ENCODE measurements at regions not wholly inside any gene's neighbourhood (a gene's known extent, or its start where the extent isn't known, plus 50 kb on each side); places are given as distances from the start of the nearest gene placed in this dataset.
"Not testable (repeated sequence)": the region's sequence is repeated elsewhere in the genome, so short reads cannot be mapped to it uniquely, and the experiment has no call there.

DNA sequence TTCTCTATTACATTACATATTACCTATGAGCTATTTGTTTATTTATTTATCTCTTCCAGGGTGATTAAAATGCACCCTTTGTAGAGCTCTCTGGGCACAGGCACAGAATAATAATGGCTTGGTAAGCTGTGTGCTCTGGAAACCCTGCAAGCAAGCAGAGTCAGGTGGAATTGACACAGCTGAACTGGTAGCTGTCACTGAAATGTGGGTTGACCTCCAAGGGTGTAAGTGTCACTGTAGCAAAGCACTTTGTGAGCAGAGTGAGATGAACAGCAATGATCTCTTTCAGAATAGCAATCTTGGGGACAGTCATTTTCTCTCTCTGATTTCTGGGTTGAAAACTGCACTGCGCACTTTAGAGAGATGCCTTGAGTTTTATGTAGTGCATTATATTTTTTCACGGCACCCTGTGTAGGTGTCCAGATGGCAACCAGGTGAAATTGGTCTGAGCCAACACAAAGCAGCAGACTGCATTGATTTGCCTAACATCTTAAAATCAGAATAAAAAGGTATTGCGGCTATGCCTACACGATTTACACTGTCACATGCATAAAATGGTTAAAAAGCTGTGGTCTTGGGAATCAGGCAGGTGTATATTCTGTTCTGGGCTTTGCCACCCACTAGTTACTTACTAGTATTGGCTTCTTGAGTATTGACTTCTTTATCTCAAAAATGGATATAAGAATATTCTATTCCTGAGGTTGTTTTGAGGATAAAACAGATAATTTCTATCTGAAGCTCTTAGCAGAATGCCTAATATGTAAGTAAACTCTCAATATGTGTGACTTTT lies 450.3 kb downstream of the RAPGEF2 start:
- DNase-seq = no peak

DNA sequence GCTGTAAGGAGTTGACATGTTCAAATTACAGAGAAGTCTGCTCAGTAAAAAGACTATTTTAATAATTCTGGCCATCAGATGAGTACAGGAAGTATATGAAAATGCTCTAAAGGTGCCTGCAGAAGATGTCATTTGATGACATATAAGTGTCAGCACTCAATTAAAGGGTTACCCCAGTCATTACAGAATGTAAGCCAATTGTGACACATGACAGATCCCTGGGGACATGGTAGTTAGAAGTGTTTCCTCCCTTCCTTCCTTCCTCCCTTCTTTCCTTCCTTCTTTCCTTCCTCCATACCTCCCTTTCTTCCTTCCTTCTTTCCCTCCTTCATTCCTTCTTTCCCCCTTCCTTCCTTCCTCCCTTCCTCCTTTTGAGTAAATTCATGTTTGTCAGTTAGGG lies 453.0 kb downstream of the RAPGEF2 start:
- no peak for DNase-seq

GRCh38 chr4:159562366-159562765 lies 459.5 kb downstream of the RAPGEF2 start:
- no peak for DNase-seq

DNA sequence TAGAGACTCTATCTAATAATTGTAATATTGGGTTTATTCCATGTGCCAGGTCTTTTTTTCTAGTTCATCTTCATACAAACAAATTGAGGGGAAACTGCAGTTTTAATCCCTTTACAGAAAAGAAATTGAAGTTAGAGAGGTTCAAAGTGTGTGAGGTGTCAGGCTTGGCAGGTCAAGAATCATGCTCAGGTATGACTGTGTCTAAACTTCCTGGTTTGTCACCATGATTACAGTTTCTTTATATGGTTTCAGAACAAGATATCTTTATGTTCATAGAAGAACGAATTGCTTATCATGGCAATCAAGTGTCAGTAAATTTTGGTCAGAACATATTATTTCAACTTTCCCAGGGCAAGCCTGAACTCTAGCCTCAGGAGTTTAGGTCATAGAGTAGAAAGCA lies 460.4 kb downstream of the RAPGEF2 start:
- DNase-seq = no peak

- DNase-seq = no peak
Measured at GRCh38 chr4:159564615-159565014, 461.7 kb downstream of the RAPGEF2 start.

GRCh38 chr4:159566786-159567185 lies 463.9 kb downstream of the RAPGEF2 start:
- no peak for DNase-seq

GRCh38 chr4:159577241-159577640 lies 474.4 kb downstream of the RAPGEF2 start:
- no peak for DNase-seq

GRCh38 chr4:159582685-159583084 lies 479.8 kb downstream of the RAPGEF2 start:
- DNase-seq = no peak

- no peak for DNase-seq
Measured at GRCh38 chr4:159592898-159593556, 490.1 kb downstream of the RAPGEF2 start.

GRCh38 chr4:159593681-159594080 lies 490.8 kb downstream of the RAPGEF2 start:
- DNase-seq = no peak

DNA sequence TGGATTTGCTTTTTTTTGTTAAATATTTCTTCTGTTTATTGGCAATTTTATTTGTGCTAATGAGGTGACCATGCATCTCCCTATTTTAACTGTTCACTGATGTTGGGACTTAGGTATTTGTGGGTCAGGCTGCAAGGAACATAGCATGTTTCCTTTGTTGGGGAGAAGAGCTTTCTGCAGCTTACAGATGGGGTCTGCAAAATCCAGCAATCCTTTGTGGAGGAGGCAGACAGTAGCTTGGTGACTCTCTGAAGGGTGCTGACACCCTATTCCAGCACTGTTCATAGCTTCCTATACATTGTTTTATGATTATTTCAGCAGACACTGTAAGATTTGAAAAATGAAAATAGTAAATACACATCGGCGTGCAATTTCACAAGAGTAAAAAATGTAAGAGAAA lies 491.7 kb downstream of the RAPGEF2 start:
- no peak for DNase-seq

- DNase-seq = not testable (repeated sequence)
Measured at GRCh38 chr4:159595101-159595500, 492.2 kb downstream of the RAPGEF2 start.

DNA sequence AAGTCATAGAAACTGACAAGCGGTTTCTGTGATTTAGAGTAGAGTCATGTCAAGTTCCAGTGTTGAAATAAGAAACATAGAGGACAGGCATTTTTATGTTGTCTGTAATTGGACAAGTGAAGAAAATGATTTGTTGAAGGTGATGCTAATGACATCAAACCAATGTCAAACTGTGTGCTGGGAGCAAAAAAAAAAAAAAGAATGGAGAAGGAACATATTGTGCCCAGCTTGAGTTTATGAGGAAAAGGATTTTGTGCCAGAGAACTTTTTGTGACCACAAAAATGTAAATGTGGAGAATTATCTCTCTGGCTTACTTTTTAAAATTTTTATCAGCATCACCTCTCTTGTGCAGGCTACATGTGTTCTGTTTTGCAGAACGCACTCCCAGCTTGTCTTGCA lies 495.7 kb downstream of the RAPGEF2 start:
- DNase-seq = no peak

DNA sequence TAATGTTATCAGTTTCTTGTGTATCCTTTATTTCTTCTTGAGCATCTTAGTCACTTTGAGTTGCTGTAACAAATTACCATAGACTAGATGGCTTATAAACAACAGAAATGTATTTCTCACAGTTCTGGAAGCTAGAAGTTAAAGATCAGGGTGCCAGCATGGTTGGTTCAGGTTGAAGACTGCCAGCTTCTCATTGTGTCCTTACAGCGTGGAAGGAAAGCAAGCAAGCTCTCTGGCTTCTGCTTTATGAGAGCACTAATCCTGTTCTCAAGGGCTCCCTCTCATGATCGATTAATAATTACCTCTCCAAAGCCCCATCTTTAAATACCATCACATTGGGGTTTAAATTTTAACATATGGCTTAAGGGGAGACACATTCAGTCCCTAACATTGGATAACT lies 497.2 kb downstream of the RAPGEF2 start:
- DNase-seq = no peak

DNA sequence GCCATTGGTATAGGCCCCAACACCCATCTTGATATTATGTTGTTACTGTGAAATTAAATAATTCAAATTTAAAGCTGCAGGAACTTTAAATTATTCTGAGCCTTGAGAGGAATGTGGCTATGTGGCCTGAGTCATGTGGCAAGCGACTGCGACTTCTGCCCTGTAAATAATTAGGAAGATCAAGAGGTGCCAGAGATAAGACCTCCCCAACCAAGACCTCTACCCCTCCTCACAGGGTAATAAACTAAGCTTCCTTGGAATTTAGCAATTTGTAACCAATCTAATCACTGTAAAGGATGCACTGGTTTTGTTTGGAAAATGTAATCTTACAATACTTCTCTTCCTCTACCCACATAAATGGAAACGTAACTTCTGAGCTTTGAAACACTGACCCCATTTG lies 501.9 kb downstream of the RAPGEF2 start:
- no peak for DNase-seq

- no peak for DNase-seq
Measured at GRCh38 chr4:159606835-159607234, 504.0 kb downstream of the RAPGEF2 start.

- DNase-seq = no peak
Measured at GRCh38 chr4:159607809-159608208, 504.9 kb downstream of the RAPGEF2 start.

GRCh38 chr4:159608436-159608835 lies 505.6 kb downstream of the RAPGEF2 start:
- DNase-seq = no peak

GRCh38 chr4:159632031-159632430 lies 529.2 kb downstream of the RAPGEF2 start:
- DNase-seq = no peak

DNA sequence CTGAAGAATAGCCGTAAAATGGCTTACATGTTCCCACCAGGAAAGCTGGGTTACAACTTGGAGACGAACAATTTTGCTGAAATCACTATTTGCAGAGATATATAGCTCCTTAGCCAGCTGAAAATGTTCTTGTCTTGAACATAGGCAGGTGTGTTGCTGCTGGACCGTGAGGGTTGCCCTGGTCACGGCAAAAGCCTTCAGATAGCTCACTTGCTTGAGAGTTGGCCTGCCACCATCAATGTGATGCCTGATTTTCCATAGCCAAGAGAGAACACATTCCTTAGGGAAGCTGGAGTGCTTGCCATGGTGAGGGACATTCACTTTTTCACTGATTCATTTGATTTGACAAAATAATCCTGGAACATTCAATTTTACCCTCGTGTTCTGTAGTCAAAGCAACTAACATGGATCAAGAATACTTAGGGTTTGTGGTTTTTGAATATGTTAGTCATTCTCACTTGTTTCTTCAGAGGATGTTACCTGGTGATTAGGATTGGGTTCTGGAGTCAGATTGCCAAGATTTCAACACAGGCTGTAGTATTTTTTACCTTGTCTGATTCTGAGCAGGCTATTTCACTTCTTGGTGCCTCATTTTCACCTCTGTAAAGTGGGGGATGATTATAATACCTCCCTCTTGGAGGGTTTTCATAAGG lies 536.9 kb downstream of the RAPGEF2 start:
- DNase-seq = no peak

GRCh38 chr4:159649237-159649636 lies 546.4 kb downstream of the RAPGEF2 start:
- DNase-seq = no peak

DNA sequence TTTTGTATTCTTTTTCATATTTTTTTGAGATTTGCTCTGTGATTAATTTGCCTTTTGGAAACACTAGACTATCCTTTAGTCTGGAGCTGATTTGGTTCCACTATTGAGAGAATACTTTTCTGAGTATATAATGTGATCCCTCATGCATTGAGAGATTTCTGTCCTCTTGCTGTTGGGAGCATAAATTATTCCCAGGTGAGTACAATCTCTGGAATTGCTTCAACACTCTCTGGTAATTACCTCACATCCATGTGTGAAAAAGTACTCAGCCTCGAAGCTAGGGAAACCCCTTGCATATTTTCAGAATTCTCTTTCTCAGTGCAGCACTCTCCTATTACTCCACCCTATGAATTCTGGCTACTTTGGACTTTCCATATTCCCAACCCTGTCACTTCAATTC lies 550.0 kb downstream of the RAPGEF2 start:
- DNase-seq = no peak

GRCh38 chr4:159655547-159655946 lies 552.7 kb downstream of the RAPGEF2 start:
- no peak for DNase-seq

- no peak for DNase-seq
Measured at GRCh38 chr4:159669094-159669493, 566.2 kb downstream of the RAPGEF2 start.
